HEK293 (cell line): ENCODE measurements at regions not wholly inside any gene's neighbourhood (a gene's known extent, or its start where the extent isn't known, plus 50 kb on each side); places are given as distances from the start of the nearest gene placed in this dataset.

Experiments
- CTCF ChIP-seq: fragments of 450-650 bp; formaldehyde crosslinking; IDR thresholded peaks from 2 replicates; pipeline ENCODE4 v1.5.1; 2016; ENCODE audit warnings: missing biosample characterization, missing genetic modification characterization
- GFI1B ChIP-seq: fragments of 450-650 bp; formaldehyde crosslinking; IDR thresholded peaks from 2 replicates; pipeline ENCODE4 v1.5.1; 2016; ENCODE audit warnings: missing biosample characterization, missing genetic modification characterization
- KLF1 ChIP-seq: fragments of 450-650 bp; formaldehyde crosslinking; IDR thresholded peaks from 2 replicates; pipeline ENCODE4 v1.5.1; 2016; ENCODE audit warnings: missing biosample characterization, missing genetic modification characterization
- REPIN1 ChIP-seq: fragments of 450-650 bp; formaldehyde crosslinking; IDR thresholded peaks from 2 replicates; pipeline ENCODE4 v1.5.1; 2017; ENCODE audit warnings: missing biosample characterization, missing genetic modification characterization, low read depth
- TCF7L2 ChIP-seq: IDR thresholded peaks from 2 replicates; pipeline ENCODE4 v1.6.1; 2011; ENCODE audit warnings: low read depth, mild to moderate bottlenecking, inconsistent platforms, low read length, moderate library complexity, borderline replicate concordance
- ZBTB26 ChIP-seq: fragments of 450-650 bp; formaldehyde crosslinking; optimal IDR thresholded peaks from 2 replicates; pipeline ENCODE3; 2016; ENCODE audit warnings: missing biosample characterization, mild to moderate bottlenecking, missing genetic modification characterization
- ZNF140 ChIP-seq: fragments of 450-650 bp; formaldehyde crosslinking; IDR thresholded peaks from 2 replicates; pipeline ENCODE4 v1.5.1; 2016; ENCODE audit warnings: missing biosample characterization, missing genetic modification characterization
- ZNF146 ChIP-seq: fragments of 450-650 bp; formaldehyde crosslinking; IDR thresholded peaks from 2 replicates; pipeline ENCODE4 v1.5.1; 2016; ENCODE audit warnings: missing biosample characterization, missing genetic modification characterization
- ZNF211 ChIP-seq: fragments of 450-650 bp; formaldehyde crosslinking; IDR thresholded peaks from 2 replicates; pipeline ENCODE4 v1.5.1; 2016; ENCODE audit warnings: low read depth, missing biosample characterization, missing genetic modification characterization
- ZNF24 ChIP-seq: fragments of 450-650 bp; formaldehyde crosslinking; IDR thresholded peaks from 2 replicates; pipeline ENCODE4 v1.5.1; 2016; ENCODE audit warnings: missing biosample characterization, missing genetic modification characterization
- ZNF416 ChIP-seq: fragments of 450-650 bp; formaldehyde crosslinking; IDR thresholded peaks from 2 replicates; pipeline ENCODE4 v1.5.1; 2016; ENCODE audit warnings: missing biosample characterization, missing genetic modification characterization

GRCh38 chr2:134200036-134200618 lies 53.7 kb upstream of the MGAT5 start:
- TF ChIP-seq ZNF146, result no peak
- TF ChIP-seq ZNF211 (tag by site-specific recombination), result no peak
- TF ChIP-seq ZNF416 (tag by site-specific recombination), result no peak
- no peak for TF ChIP-seq ZBTB26 (tag by site-specific recombination)
- TF ChIP-seq REPIN1 (tag by site-specific recombination), result no peak
- no peak for TF ChIP-seq CTCF (tag by site-specific recombination)
- no peak for TF ChIP-seq ZNF24
- TF ChIP-seq KLF1 (tag by site-specific recombination), result no peak
- TF ChIP-seq TCF7L2, result no peak
- TF ChIP-seq ZNF140 (tag by site-specific recombination), result no peak
- no peak for TF ChIP-seq GFI1B (tag by site-specific recombination)
